Endodermal cell (in vitro differentiated cells): ENCODE measurements at regions not wholly inside any gene's neighbourhood (a gene's known extent, or its start where the extent isn't known, plus 50 kb on each side); places are given as distances from the start of the nearest gene placed in this dataset.

Source experiments
- DNase-seq: peaks from one replicate; pipeline ENCODE4 v3.0.0-alpha.2; 2017
- H3K27ac ChIP-seq: 2 replicates; pipeline ENCODE4 v1.5.1; 2013; ENCODE audit warnings: mild to moderate bottlenecking, low read depth, low read length, moderate library complexity
- H3K27me3 ChIP-seq: 2 replicates; pipeline ENCODE4 v1.6.1; 2013; ENCODE audit warnings: mild to moderate bottlenecking, low read length, moderate library complexity; ENCODE audit not compliant: insufficient read depth, control insufficient read depth, poor library complexity, severe bottlenecking
- H3K36me3 ChIP-seq: 2 replicates; pipeline ENCODE4 v1.7.0; 2013; ENCODE audit warnings: mild to moderate bottlenecking, low read length, moderate library complexity; ENCODE audit not compliant: control insufficient read depth, insufficient read depth
- H3K4me1 ChIP-seq: one replicate; pipeline ENCODE4 v1.7.0; 2013; ENCODE audit warnings: low read length; ENCODE audit not compliant: control insufficient read depth, insufficient read depth
- H3K4me3 ChIP-seq: 2 replicates; pipeline ENCODE4 v1.5.1; 2013; ENCODE audit warnings: mild to moderate bottlenecking, low read length, moderate library complexity
- H3K9ac ChIP-seq: 2 replicates; pipeline ENCODE4 v1.6.1; 2013; ENCODE audit warnings: mild to moderate bottlenecking, low read length, moderate library complexity; ENCODE audit not compliant: poor library complexity, severe bottlenecking; ENCODE audit errors: extremely low read depth
- H3K9me3 ChIP-seq: 2 replicates; pipeline ENCODE4 v1.6.1; 2013; ENCODE audit warnings: mild to moderate bottlenecking, low read length, moderate library complexity; ENCODE audit not compliant: control insufficient read depth
- H3K27ac Mint-ChIP-seq: 2 replicates; pipeline ENCODE4 v1.8.0; 2020; ENCODE audit warnings: mixed read lengths
- H3K27me3 Mint-ChIP-seq: 2 replicates; pipeline ENCODE4 v1.8.0; 2021; ENCODE audit warnings: mild to moderate bottlenecking, mixed read lengths; ENCODE audit not compliant: insufficient read depth
- H3K36me3 Mint-ChIP-seq: 2 replicates; pipeline ENCODE4 v1.8.0; 2020; ENCODE audit warnings: low read depth, mixed read lengths
- H3K4me1 Mint-ChIP-seq: 2 replicates; pipeline ENCODE4 v1.8.0; 2020; ENCODE audit warnings: mixed read lengths
- H3K4me3 Mint-ChIP-seq: 2 replicates; pipeline ENCODE4 v1.8.0; 2020; ENCODE audit warnings: mild to moderate bottlenecking, moderate library complexity, mixed read lengths
- H3K9me3 Mint-ChIP-seq: 2 replicates; pipeline ENCODE4 v1.8.0; 2020; ENCODE audit warnings: mild to moderate bottlenecking, mixed read lengths
- WGBS, 2 experiments: methylation state at CpG; one replicate each; pipeline versions ENCODE4 v1.1.5 to v1.1.7; 2013; ENCODE audit warnings: missing lambda C conversion rate in 2 of 2, mixed read lengths in 1 of 2; ENCODE audit not compliant: insufficient coverage in 1 of 2, insufficient read length in 1 of 2; 5-methylcytosine and 5-hydroxymethylcytosine counted together
- TF ChIP-seq, protein P1 (sequence below): fragments of 200-600 bp; sonication (generic); conservative IDR thresholded peaks from 2 replicates; pipeline ENCODE4 v1.5.0; 2021; ENCODE audit warnings: antibody characterized with exemption, mild to moderate bottlenecking

DNA sequence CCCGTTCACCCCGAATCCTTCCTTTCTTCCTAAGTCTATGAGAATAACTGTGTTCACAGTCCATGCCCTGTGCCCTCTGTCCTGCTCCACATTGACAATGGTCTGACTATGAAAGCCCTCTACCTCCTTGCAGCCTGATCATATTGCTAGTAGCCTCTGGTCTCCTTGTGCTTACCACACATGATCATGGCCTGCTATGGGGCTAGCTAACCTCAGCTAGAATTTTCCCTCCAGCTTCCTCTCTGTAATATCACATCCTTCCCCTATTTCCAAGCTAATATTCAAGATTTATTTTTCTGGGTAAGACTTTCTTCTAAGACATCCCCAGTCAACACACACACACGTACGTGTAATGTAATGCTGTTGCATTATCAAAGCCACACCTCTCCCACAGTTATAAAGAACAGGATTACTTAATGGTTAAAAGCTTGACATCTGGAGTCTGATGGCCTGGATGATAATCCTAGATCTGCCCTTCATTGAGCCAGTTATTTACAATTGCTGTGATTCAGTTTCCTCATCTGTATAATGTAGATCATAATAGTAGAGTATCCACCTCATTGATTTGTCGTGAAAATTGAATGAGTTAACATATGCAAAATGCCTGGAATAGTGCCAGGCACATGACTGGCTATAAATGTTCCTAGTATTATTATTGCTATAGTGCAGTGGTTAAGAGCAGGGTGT is 214.4 kb upstream of the BLID start:
- no peaks in the 10 kb centered on the region for H3K4me1 Mint-ChIP-seq
- Histone ChIP-seq H3K27me3 (peaks cover 6% of the 10 kb centered on the region), H3K4me3 (no peak overlapping the region), H3K9me3 (no peaks in the 10 kb centered on the region), H3K9ac (no peak overlapping the region), H3K4me1 (no peaks in the 10 kb centered on the region), H3K27ac (no peak overlapping the region), H3K36me3 (no peaks in the 10 kb centered on the region)
- TF ChIP-seq, protein P1, sequence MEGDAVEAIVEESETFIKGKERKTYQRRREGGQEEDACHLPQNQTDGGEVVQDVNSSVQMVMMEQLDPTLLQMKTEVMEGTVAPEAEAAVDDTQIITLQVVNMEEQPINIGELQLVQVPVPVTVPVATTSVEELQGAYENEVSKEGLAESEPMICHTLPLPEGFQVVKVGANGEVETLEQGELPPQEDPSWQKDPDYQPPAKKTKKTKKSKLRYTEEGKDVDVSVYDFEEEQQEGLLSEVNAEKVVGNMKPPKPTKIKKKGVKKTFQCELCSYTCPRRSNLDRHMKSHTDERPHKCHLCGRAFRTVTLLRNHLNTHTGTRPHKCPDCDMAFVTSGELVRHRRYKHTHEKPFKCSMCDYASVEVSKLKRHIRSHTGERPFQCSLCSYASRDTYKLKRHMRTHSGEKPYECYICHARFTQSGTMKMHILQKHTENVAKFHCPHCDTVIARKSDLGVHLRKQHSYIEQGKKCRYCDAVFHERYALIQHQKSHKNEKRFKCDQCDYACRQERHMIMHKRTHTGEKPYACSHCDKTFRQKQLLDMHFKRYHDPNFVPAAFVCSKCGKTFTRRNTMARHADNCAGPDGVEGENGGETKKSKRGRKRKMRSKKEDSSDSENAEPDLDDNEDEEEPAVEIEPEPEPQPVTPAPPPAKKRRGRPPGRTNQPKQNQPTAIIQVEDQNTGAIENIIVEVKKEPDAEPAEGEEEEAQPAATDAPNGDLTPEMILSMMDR, result no peak
- no peaks in the 10 kb centered on the region for H3K9me3 Mint-ChIP-seq
- no peak for DNase-seq
- no peaks in the 10 kb centered on the region for H3K36me3 Mint-ChIP-seq
- 92 to 97% methylated on average over 5 of the region's 5 CpGs for whole genome bisulfite sequencing, 2 experiments
- peaks cover 8% of the 10 kb centered on the region for H3K27me3 Mint-ChIP-seq
- no peak overlapping the region for H3K27ac Mint-ChIP-seq
- H3K4me3 Mint-ChIP-seq, result no peak overlapping the region

DNA sequence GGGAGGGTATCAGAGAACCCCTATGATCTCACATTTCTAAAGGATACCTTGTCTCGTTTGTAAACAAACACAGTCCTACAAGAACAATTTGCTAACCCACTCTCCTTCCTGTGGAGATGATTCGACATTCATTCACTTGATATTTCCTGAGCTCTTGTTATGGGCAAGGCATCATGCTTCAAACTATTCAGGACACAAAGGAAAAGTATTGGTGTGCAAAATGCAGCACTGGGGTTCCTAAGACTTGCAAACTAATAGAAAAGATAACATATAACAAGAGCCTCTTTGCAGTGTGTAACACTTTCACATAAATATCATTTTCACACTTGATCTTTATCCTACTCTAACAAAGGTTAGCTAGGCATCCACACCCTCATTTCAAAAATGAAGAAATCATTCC is 211.5 kb upstream of the BLID start:
- Histone ChIP-seq H3K4me1 (no peaks in the 10 kb centered on the region), H3K9me3 (no peaks in the 10 kb centered on the region), H3K36me3 (no peaks in the 10 kb centered on the region), H3K27me3 (no peaks in the 10 kb centered on the region), H3K27ac (no peak overlapping the region), H3K4me3 (no peak overlapping the region), H3K9ac (no peak overlapping the region)
- Mint-ChIP-seq H3K4me1 (no peaks in the 10 kb centered on the region), H3K36me3 (no peaks in the 10 kb centered on the region), H3K27ac (no peak overlapping the region), H3K4me3 (no peak overlapping the region), H3K9me3 (no peaks in the 10 kb centered on the region), H3K27me3 (peaks cover 5% of the 10 kb centered on the region)
- DNase-seq, result no peak
- TF ChIP-seq, protein P1, result no peak
- WGBS, 2 experiments, result 25 to 48% methylated on average over 1 to 2 of the region's 2 CpGs

DNA sequence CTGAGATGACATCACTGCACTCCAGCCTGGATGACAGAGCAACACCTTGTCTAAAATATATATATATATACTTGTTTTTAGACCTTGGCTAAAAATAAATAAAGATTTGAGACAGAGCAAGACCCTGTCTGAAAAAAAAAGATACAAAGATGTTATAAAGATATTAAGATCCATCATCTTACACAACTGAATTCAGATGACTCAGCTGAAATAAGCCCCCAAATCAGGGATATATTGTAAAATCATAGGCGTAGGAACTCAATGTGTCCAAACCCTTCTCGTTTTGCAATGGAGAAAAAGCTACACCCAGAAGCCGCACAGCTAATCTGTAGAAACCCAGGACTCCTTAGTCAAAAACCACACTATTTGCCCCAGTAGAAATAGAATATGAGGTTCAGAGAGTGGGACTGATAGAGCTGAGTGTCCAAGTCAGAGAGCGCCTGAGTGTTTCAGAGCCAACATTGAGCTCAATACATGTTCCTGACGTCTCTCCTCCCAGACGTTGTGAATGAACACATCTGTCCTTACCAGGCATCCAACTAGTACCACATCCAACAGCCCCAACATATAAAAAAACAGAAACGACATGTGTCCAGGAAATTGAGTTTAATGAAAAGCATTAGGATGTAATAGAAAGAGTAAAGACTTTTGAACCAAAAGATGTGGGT is 207.9 kb upstream of the BLID start:
- Mint-ChIP-seq H3K27me3 (no peaks in the 10 kb centered on the region), H3K27ac (no peak overlapping the region), H3K4me3 (no peak overlapping the region), H3K9me3 (no peaks in the 10 kb centered on the region), H3K36me3 (no peaks in the 10 kb centered on the region), H3K4me1 (peaks cover 4% of the 10 kb centered on the region)
- Histone ChIP-seq H3K27ac (no peak overlapping the region), H3K4me1 (no peaks in the 10 kb centered on the region), H3K36me3 (no peaks in the 10 kb centered on the region), H3K27me3 (no peaks in the 10 kb centered on the region), H3K9me3 (no peaks in the 10 kb centered on the region), H3K4me3 (no peak overlapping the region), H3K9ac (no peak overlapping the region)
- 79 to 94% methylated on average over 3 to 6 of the region's 7 CpGs for WGBS, 2 experiments
- TF ChIP-seq, protein P1, result no peak
- no peak for DNase-seq
